ENCODE measurements at regions not wholly inside any gene's neighbourhood (a gene's known extent, or its start where the extent isn't known, plus 50 kb on each side); places are given as distances from the start of the nearest gene placed in this dataset.
"Not testable (repeated sequence)": the region's sequence is repeated elsewhere in the genome, so short reads cannot be mapped to it uniquely, and the experiment has no call there.

DNA sequence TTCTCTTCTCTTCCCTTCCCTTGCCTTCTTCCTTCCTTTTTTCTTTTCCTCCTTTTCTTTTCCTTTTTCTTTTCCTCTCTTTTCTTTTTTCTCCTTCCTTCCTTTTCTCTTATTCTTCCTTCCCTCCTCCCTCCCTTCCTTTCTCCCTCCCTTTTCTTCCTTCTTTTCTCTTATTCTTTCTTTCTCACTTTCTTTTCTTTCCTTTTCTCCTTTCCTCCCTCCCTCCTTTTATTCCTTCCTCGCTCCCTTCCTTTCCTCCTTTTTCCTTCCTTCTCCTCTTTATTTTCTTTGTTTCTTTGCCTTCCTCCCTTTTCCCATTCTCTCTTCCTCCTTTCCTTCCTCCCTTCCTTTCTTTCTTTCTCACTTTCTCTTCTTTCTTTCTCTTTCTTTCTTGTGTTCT is 146.1 kb downstream of the ZNF92 start:
- not testable (repeated sequence) for H3K4me1 ChIP-seq (ENCODE audit: control insufficient read depth, insufficient read depth, low read length)

DNA sequence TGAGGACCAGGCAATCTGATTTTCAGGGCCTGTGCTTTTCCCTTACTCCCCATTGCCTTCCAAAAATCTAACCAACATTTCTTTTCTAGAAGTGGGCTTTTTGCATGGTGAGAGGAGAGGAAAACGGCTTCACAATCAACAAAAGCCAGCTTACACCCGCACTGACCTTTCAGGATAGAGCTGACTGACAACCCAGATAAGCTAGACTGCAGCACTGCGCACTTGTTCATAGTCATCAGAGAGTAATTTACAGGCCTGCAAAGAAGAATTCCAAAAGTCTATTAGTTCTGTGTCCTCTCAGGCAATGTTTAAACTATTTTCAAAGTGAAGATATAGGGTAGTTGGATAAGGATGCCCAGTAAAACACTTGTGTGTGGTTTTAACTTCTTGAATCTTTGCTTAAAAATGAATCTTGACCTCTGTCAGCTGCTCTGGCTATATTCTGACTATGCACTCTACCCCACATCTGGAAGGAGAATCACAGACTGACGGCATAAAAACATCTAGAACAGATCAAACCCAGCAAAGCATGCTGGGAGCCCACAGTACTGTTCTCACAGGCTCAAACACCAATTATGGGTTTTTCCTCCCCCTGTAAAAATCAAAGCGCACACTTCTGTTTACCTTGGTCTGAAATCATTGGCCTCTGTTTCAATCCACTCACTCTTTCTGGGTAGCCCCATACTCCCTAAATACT is 172.0 kb downstream of the ZNF92 start:
- H3K27me3 ChIP-seq (ENCODE audit: control insufficient read depth in 1 of 2, insufficient read depth in 2 of 2, low read length in 2 of 2); H3K27ac ChIP-seq (ENCODE audit: low read length); H3K9me3 ChIP-seq (ENCODE audit: control insufficient read depth in 2 of 2, low read length in 2 of 2); H3K4me3 ChIP-seq (ENCODE audit: low read length in 2 of 2); H3K9ac ChIP-seq (ENCODE audit: low read length in 2 of 2); H3K36me3 ChIP-seq (ENCODE audit: control insufficient read depth in 2 of 2, insufficient read depth in 2 of 2, low read length in 2 of 2); H3K4me1 ChIP-seq (ENCODE audit: control insufficient read depth, insufficient read depth, low read length): not testable (repeated sequence)

More for the DNA sequence above, 146.1 kb downstream of the ZNF92 start:
- H3K36me3 ChIP-seq (ENCODE audit: control insufficient read depth in 2 of 2, insufficient read depth in 2 of 2, low read length in 2 of 2); H3K4me3 ChIP-seq (ENCODE audit: low read length in 2 of 2); H3K9me3 ChIP-seq (ENCODE audit: control insufficient read depth in 2 of 2, low read length in 2 of 2); H3K9ac ChIP-seq (ENCODE audit: low read length in 2 of 2); H3K27me3 ChIP-seq (ENCODE audit: control insufficient read depth in 1 of 2, insufficient read depth in 2 of 2, low read length in 2 of 2); H3K27ac ChIP-seq (ENCODE audit: low read length): not testable (repeated sequence)

DNA sequence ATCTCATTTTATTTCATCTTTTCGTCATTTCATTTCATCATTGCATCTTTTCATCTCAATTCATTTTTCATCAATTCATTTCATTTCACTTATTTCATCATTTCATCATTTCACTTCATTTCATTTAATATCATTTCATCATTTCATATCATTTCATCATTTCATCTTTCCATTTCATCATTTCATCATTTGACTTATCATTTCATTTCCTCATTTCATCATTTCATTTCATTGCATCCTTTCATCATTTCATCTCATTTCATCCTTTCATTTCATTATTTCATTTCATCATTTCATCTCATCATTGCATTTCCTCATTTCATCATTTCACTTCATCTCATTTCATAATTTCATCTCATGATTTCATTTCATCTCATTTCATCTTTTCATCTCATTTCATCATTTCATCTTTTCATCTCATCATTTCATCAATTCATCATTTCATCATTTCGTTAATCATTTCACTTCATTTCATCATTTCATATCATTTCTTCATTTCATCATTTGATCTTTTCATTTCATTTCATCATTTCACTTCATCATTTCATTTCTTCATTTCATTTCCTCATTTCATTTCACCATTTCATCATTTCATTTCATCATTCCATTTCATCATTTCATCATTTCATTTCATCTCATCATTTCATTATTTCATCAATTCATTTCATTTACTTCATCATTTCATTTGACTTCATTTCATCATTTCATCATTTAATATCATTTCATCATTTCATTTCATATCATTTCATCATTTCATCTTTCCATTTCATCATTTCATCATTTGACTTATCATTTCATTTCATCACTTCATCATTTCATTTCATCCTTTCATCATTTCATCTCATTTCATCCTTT is 176.2 kb downstream of the ZNF92 start:
- not testable (repeated sequence) for H3K9me3 ChIP-seq (ENCODE audit: control insufficient read depth in 2 of 2, low read length in 2 of 2); H3K36me3 ChIP-seq (ENCODE audit: control insufficient read depth in 2 of 2, insufficient read depth in 2 of 2, low read length in 2 of 2); H3K9ac ChIP-seq (ENCODE audit: low read length in 2 of 2); H3K27ac ChIP-seq (ENCODE audit: low read length); H3K4me1 ChIP-seq (ENCODE audit: control insufficient read depth, insufficient read depth, low read length); H3K4me3 ChIP-seq (ENCODE audit: low read length in 2 of 2); H3K27me3 ChIP-seq (ENCODE audit: control insufficient read depth in 1 of 2, insufficient read depth in 2 of 2, low read length in 2 of 2)

DNA sequence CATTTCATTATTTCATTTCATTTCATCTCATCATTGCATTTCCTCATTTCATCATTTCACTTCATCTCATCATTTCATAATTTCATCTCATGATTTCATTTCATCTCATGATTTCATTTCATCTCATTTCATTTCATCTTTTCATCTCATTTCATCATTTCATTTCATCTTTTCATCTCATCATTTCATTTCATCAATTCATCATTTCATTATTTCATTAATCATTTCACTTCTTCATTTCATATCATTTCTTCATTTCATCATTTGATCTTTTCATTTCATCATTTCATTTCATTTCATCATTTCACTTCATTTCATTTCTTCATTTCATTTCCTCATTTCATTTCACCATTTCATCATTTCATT is 176.8 kb downstream of the ZNF92 start:
- not testable (repeated sequence) for H3K27ac ChIP-seq (ENCODE audit: low read length); H3K36me3 ChIP-seq (ENCODE audit: control insufficient read depth in 2 of 2, insufficient read depth in 2 of 2, low read length in 2 of 2); H3K27me3 ChIP-seq (ENCODE audit: control insufficient read depth in 1 of 2, insufficient read depth in 2 of 2, low read length in 2 of 2); H3K9me3 ChIP-seq (ENCODE audit: control insufficient read depth in 2 of 2, low read length in 2 of 2); H3K4me1 ChIP-seq (ENCODE audit: control insufficient read depth, insufficient read depth, low read length); H3K4me3 ChIP-seq (ENCODE audit: low read length in 2 of 2); H3K9ac ChIP-seq (ENCODE audit: low read length in 2 of 2)

DNA sequence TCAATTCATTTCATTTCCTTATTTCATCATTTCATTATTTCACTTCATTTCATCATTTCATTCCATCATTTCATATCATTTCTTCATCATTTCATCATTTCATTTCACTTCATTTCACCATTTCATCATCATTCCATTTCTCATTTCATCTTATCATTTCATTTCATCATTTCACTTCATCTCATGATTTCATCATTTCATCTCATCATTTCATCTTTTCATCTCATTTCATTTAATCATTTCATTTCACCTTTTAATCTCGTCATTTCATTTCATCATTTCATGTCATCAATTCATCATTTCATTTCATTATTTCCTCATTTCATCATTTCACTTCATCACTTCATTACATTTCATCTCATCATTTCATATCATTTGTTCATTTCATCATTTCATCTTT is 177.4 kb downstream of the ZNF92 start:
- not testable (repeated sequence) for H3K4me1 ChIP-seq (ENCODE audit: control insufficient read depth, insufficient read depth, low read length); H3K4me3 ChIP-seq (ENCODE audit: low read length in 2 of 2); H3K27me3 ChIP-seq (ENCODE audit: control insufficient read depth in 1 of 2, insufficient read depth in 2 of 2, low read length in 2 of 2); H3K36me3 ChIP-seq (ENCODE audit: control insufficient read depth in 2 of 2, insufficient read depth in 2 of 2, low read length in 2 of 2); H3K27ac ChIP-seq (ENCODE audit: low read length); H3K9ac ChIP-seq (ENCODE audit: low read length in 2 of 2); H3K9me3 ChIP-seq (ENCODE audit: control insufficient read depth in 2 of 2, low read length in 2 of 2)

DNA sequence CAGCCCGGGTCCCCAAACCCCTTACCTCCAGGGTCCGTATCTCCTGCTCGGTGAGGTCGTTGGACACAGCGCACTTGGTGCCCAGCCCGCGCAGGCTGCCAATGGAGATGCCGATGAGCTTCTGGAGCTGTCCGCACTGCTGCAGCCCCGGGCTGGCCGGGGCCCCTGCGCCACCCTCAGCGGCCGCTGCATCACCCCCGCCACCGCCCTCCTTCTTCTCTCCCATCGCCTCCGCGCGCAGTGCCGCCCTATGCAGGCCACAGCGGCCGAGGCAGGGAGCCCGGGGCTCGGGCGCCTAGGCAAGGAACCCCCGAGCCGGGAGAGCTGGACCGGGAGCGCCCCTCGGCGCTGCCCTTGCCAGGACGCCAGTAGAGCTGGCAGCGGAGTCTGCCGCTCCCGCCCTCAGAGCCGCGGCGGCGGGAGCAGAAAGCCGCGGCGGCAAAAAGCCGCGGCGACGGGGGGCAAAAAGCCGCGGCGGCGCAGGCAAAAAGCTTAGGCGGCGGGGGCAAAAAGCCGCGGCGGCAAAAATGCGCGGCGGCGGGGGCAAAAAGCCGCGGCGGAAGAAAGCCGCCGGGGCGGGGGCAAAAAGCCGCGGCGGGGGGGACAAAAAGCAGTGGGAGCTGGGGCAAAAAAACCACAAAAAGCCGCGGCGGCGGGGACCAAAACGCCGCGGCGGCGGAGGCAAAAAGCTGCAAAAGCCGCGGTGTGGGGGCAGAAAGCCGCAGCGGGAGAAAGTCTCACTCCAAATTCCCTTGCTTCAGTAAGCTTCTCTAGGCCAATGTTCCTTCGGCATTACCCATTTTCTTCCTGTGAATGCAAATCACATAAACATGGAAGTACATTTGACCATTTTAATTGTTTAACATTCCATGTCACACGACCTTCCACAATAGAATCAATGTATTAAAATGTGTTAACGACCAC is 181.2 kb downstream of the ZNF92 start:
- H3K4me3 ChIP-seq (ENCODE audit: low read length in 2 of 2); H3K9ac ChIP-seq (ENCODE audit: low read length in 2 of 2); H3K27me3 ChIP-seq (ENCODE audit: control insufficient read depth in 1 of 2, insufficient read depth in 2 of 2, low read length in 2 of 2); H3K36me3 ChIP-seq (ENCODE audit: control insufficient read depth in 2 of 2, insufficient read depth in 2 of 2, low read length in 2 of 2); H3K27ac ChIP-seq (ENCODE audit: low read length); H3K9me3 ChIP-seq (ENCODE audit: control insufficient read depth in 2 of 2, low read length in 2 of 2); H3K4me1 ChIP-seq (ENCODE audit: control insufficient read depth, insufficient read depth, low read length): not testable (repeated sequence)

DNA sequence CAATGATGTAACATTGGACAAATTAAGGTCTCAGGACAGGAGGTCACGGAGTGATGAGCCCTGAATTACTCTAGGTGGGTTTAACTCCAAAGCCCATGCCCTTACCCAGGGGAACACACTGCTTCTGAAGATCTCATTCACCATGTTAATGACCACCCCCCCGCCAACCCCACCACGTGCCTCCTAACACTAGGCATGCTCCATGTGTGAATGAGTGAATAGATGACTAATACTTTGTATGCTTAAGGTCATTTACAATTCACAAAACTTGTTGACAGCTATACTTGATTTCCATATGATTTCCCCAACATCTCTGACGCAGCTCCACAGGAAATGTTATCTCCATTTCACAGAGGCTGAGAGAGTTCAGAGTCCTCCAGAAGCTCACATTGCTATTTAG is 184.9 kb downstream of the ZNF92 start:
- H3K9me3 ChIP-seq (ENCODE audit: control insufficient read depth in 2 of 2, low read length in 2 of 2); H3K27ac ChIP-seq (ENCODE audit: low read length); H3K27me3 ChIP-seq (ENCODE audit: control insufficient read depth in 1 of 2, insufficient read depth in 2 of 2, low read length in 2 of 2); H3K9ac ChIP-seq (ENCODE audit: low read length in 2 of 2); H3K4me1 ChIP-seq (ENCODE audit: control insufficient read depth, insufficient read depth, low read length); H3K36me3 ChIP-seq (ENCODE audit: control insufficient read depth in 2 of 2, insufficient read depth in 2 of 2, low read length in 2 of 2); H3K4me3 ChIP-seq (ENCODE audit: low read length in 2 of 2): not testable (repeated sequence)

DNA sequence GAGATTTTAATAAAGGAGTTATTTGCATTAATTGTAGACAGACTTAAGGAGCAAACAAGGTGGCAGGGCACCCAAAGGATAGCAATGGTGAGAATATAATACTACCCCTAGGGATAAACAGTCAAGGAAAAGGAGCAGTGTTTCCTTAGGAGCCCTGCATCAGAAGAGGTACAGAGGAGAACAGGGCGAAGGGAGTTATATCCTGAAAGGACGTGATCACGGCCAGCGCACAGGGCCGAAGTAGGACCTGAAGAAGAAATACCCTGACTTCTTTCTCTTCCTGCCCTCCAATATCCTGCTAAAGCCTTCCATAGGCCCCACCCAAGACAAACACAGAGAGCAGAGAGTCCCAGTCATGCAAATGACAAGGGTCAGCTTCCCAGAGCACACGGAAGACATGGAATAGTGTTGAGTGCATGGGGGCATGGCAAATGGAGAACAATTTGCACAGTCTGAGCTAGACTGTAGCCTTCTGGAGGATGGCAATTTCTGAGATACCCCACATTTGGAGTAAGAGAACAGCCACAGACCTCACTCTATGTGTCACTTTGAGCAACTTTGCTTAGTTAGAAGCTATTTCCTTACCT is 188.2 kb downstream of the ZNF92 start:
- not testable (repeated sequence) for H3K9ac ChIP-seq (ENCODE audit: low read length in 2 of 2); H3K4me3 ChIP-seq (ENCODE audit: low read length in 2 of 2); H3K9me3 ChIP-seq (ENCODE audit: control insufficient read depth in 2 of 2, low read length in 2 of 2); H3K36me3 ChIP-seq (ENCODE audit: control insufficient read depth in 2 of 2, insufficient read depth in 2 of 2, low read length in 2 of 2); H3K27me3 ChIP-seq (ENCODE audit: control insufficient read depth in 1 of 2, insufficient read depth in 2 of 2, low read length in 2 of 2); H3K4me1 ChIP-seq (ENCODE audit: control insufficient read depth, insufficient read depth, low read length); H3K27ac ChIP-seq (ENCODE audit: low read length)

DNA sequence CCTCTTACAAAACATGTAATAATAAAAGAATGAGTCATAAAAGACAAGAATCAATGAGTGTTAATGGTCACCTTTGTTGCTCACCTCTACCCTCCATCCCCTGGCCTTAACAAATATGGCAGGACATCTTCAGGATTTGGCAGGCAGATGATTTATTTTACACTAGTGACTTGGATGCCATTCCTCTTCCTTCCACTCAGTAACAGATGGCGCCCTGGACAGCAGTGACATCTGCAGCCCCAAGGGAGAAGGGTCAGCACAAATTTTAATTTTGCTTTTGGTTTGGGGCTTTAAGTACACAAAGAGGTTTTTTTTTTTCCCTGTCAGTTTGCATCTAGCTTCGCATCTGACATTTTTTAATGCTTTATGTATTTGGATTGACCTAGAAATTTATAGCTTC is 188.9 kb downstream of the ZNF92 start:
- H3K9me3 ChIP-seq (ENCODE audit: control insufficient read depth in 2 of 2, low read length in 2 of 2); H3K36me3 ChIP-seq (ENCODE audit: control insufficient read depth in 2 of 2, insufficient read depth in 2 of 2, low read length in 2 of 2); H3K27me3 ChIP-seq (ENCODE audit: control insufficient read depth in 1 of 2, insufficient read depth in 2 of 2, low read length in 2 of 2); H3K27ac ChIP-seq (ENCODE audit: low read length); H3K4me1 ChIP-seq (ENCODE audit: control insufficient read depth, insufficient read depth, low read length); H3K4me3 ChIP-seq (ENCODE audit: low read length in 2 of 2); H3K9ac ChIP-seq (ENCODE audit: low read length in 2 of 2): not testable (repeated sequence)

DNA sequence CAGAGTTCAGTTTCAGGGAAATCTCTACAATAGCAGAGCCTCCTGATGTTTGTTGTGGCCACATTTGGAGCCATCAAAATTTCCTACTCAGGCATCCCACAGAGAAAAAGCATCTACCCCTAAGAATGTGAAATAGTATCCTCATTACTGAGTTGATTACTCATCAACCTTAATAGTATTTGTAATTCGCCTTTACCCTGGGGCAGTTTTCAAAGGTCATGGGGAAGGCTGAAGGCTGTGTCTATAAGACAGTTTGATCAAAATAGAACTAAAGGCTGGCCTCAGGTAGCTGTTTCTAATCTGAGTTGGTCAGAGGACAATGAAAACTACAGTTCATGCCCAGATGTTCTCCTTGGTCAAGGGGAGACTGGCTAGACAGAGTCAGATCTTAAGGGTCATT is 189.7 kb downstream of the ZNF92 start:
- not testable (repeated sequence) for H3K9ac ChIP-seq (ENCODE audit: low read length in 2 of 2); H3K4me1 ChIP-seq (ENCODE audit: control insufficient read depth, insufficient read depth, low read length)

More for the DNA sequence above, 189.7 kb downstream of the ZNF92 start:
- H3K27me3 ChIP-seq (ENCODE audit: control insufficient read depth in 1 of 2, insufficient read depth in 2 of 2, low read length in 2 of 2); H3K4me3 ChIP-seq (ENCODE audit: low read length in 2 of 2); H3K36me3 ChIP-seq (ENCODE audit: control insufficient read depth in 2 of 2, insufficient read depth in 2 of 2, low read length in 2 of 2); H3K27ac ChIP-seq (ENCODE audit: low read length); H3K9me3 ChIP-seq (ENCODE audit: control insufficient read depth in 2 of 2, low read length in 2 of 2): not testable (repeated sequence)
